OCI-LY1 (cell line): ENCODE measurements at regions not wholly inside any gene's neighbourhood (a gene's known extent, or its start where the extent isn't known, plus 50 kb on each side); places are given as distances from the start of the nearest gene placed in this dataset.

Experiments used
- CTCF ChIP-seq: fragments of 200-600 bp; sonication (generic), shearing (Covaris generic); IDR thresholded peaks from 2 replicates; pipeline ENCODE4 v1.5.1; 2017; ENCODE audit warnings: mild to moderate bottlenecking, antibody characterized with exemption, low read length, moderate library complexity, mixed read lengths
- EZH2 ChIP-seq: fragments of 200-600 bp; sonication (generic), shearing (Covaris generic); IDR thresholded peaks from 2 replicates; pipeline ENCODE4 v1.8.0; 2017; ENCODE audit warnings: borderline replicate concordance, mixed run types, mild to moderate bottlenecking, antibody characterized with exemption, low read length, moderate library complexity, mixed read lengths

GRCh38 chr14:97055355-97055754 is 258.2 kb downstream of the VRK1 start:
- no peak for TF ChIP-seq EZH2
- TF ChIP-seq CTCF, result no peak
